Ovary (tissue), 7 donors: ENCODE measurements at regions not wholly inside any gene's neighbourhood (a gene's known extent, or its start where the extent isn't known, plus 50 kb on each side); places are given as distances from the start of the nearest gene placed in this dataset.

Experiments
- DNase-seq, 5 donors: peaks; one replicate each; pipeline ENCODE4 v3.0.0-alpha.2; 2019 to 2020
- H3K27ac ChIP-seq, 2 donors: fragments of 200-600 bp; one replicate each; pipeline versions ENCODE4 v1.5.1 to v1.8.0; 2019 to 2022
- H3K27me3 ChIP-seq: fragments of 200-600 bp; one replicate; pipeline ENCODE4 v1.8.0; 2022
- H3K36me3 ChIP-seq: fragments of 200-600 bp; sonication (generic); one replicate; pipeline ENCODE4 v1.5.1; 2019
- H3K4me1 ChIP-seq: one replicate; pipeline ENCODE4 v1.8.1; 2013; ENCODE audit warnings: mild to moderate bottlenecking, moderate library complexity; ENCODE audit not compliant: insufficient read depth
- H3K4me3 ChIP-seq: fragments of 200-600 bp; sonication (generic); one replicate; pipeline ENCODE4 v1.5.1; 2017
- H3K9me3 ChIP-seq, 2 donors: fragments of 200-600 bp in 1 of 2; sonication (generic) in 1 of 2; one replicate each; pipeline versions ENCODE4 v1.5.1 to v1.8.1; 2013 to 2019; ENCODE audit warnings: mild to moderate bottlenecking in 1 of 2, moderate library complexity in 1 of 2
- CTCF ChIP-seq, 3 donors: fragments of 450-650 bp in 2 of 3; fragments of 200-600 bp in 1 of 3; IDR thresholded peaks; one replicate each; pipeline versions ENCODE4 v1.5.1 to v1.8.0; 2016 to 2022; ENCODE audit warnings: antibody characterized with exemption in 3 of 3, mild to moderate bottlenecking in 1 of 3
- EP300 ChIP-seq: sonication (generic); formaldehyde crosslinking; IDR thresholded peaks from one replicate; pipeline ENCODE4 v1.6.1; 2017; ENCODE audit warnings: antibody characterized with exemption
- POLR2A ChIP-seq: fragments of 450-650 bp; IDR thresholded peaks from one replicate; pipeline ENCODE4 v1.6.1; 2017; ENCODE audit warnings: antibody characterized with exemption, mild to moderate bottlenecking, moderate library complexity
- WGBS, 3 donors: extraction: QIAGEN DNeasy Blood & Tissue Kit in 1 of 3; methylation state at CpG; one replicate each; pipeline versions ENCODE4 v1.1.5 to v1.1.7; 2013 to 2017; 5-methylcytosine and 5-hydroxymethylcytosine counted together
- intact Hi-C, 4 donors: fragments of 100-400 bp; cut with DNase I; formaldehyde crosslinking; loops; one replicate each; pipeline versions ENCODE4 v1.11.0 to v1.15.1; 2022 to 2023
- donor health status: DM: no; HTN: no; CAD: no; lungs with moderate emphysema.
- donor health status: DM: no; HTN: no; CAD: no.
- donor health status: Bipolar disorder and iron deficiency.
- donor health status: DM: no; HTN: no; CAD: no.
- donor health status: DM: yes; HTN: yes; CAD: no.

GRCh38 chr15:62740141-62741004 lies 302.2 kb upstream of the TPM1 start:
- H3K4me1 ChIP-seq: peaks cover 2% of the 10 kb centered on the region
- TF ChIP-seq POLR2A: no peak
- TF ChIP-seq CTCF (IDR thresholded peaks at IDR 0.05): no peak
- TF ChIP-seq EP300: no peak
- no peaks in the 10 kb centered on the region for H3K9me3 ChIP-seq
- H3K27ac ChIP-seq: no peak overlapping the region
- intact Hi-C loops: loop anchor here in 1 of 4 donors (2.0 to 10.0 kb wide), 2 partner anchors 70 to 346 kb away; partner anchors contain the start of gene TLN2
- H3K4me3 ChIP-seq: no peak overlapping the region
- no peaks in the 10 kb centered on the region for H3K27me3 ChIP-seq
- DNase-seq: no peak
- WGBS, 3 donors: 74 to 78% (median 77%) methylated on average over 15 of the region's 15 CpGs
- H3K36me3 ChIP-seq: no peaks in the 10 kb centered on the region

- Histone ChIP-seq H3K4me3 (no peak overlapping the region), H3K9me3 (no peaks in the 10 kb centered on the region), H3K27me3 (no peaks in the 10 kb centered on the region), H3K36me3 (no peaks in the 10 kb centered on the region), H3K4me1 (peaks cover 2% of the 10 kb centered on the region), H3K27ac (no peak overlapping the region)
- no peak for TF ChIP-seq POLR2A
- no peak for TF ChIP-seq CTCF (IDR thresholded peaks at IDR 0.05)
- TF ChIP-seq EP300: no peak
- intact Hi-C loops: loop anchor here in 1 of 4 donors (2.0 to 10.0 kb wide), 2 partner anchors 70 to 346 kb away; partner anchors contain the start of gene TLN2
- no peak for DNase-seq
- 90 to 96% (median 95%) methylated on average over 2 of the region's 2 CpGs for WGBS, 3 donors
Measured at GRCh38 chr15:62741106-62741505, 301.4 kb upstream of the TPM1 start.

GRCh38 chr15:62742409-62743171 lies 300.0 kb upstream of the TPM1 start:
- 27 to 29% (median 28%) methylated on average over 8 of the region's 8 CpGs for WGBS, 3 donors
- TF ChIP-seq CTCF (IDR thresholded peaks at IDR 0.05): peak; percentile 55 to 77 (median 65)
- TF ChIP-seq POLR2A: no peak
- no peaks in the 10 kb centered on the region for H3K27me3 ChIP-seq
- DNase-seq: peak; percentile 55 to 73 (median 66)
- H3K4me1 ChIP-seq: peaks cover 2% of the 10 kb centered on the region
- intact Hi-C loops: loop anchor here in 1 of 4 donors (10.0 kb wide), 1 partner anchor 348 kb away; the partner anchor contains the start of gene TLN2
- H3K27ac ChIP-seq: peak overlapping the region; percentile 1 to 22
- no peak overlapping the region for H3K4me3 ChIP-seq
- no peaks in the 10 kb centered on the region for H3K9me3 ChIP-seq
- H3K36me3 ChIP-seq: no peaks in the 10 kb centered on the region

- intact Hi-C loops: loop anchor here in 1 of 4 donors (10.0 kb wide), 1 partner anchor 351 kb away; the partner anchor contains the start of gene TLN2
- WGBS, 3 donors: 81 to 86% (median 85%) methylated on average over 8 of the region's 8 CpGs
- H3K4me1 ChIP-seq: peaks cover 2% of the 10 kb centered on the region
Measured at GRCh38 chr15:62745621-62746225, 296.8 kb upstream of the TPM1 start.

More at GRCh38 chr15:62745621-62746225, 296.8 kb upstream of the TPM1 start:
- no peak overlapping the region for H3K27ac ChIP-seq
- H3K4me3 ChIP-seq: no peak overlapping the region
- no peaks in the 10 kb centered on the region for H3K9me3 ChIP-seq
- DNase-seq: no peak
- H3K36me3 ChIP-seq: no peaks in the 10 kb centered on the region
- no peak for TF ChIP-seq EP300
- TF ChIP-seq CTCF (IDR thresholded peaks at IDR 0.05): no peak
- no peak for TF ChIP-seq POLR2A
- H3K27me3 ChIP-seq: no peaks in the 10 kb centered on the region
